ENCODE measurements at regions not wholly inside any gene's neighbourhood (a gene's known extent, or its start where the extent isn't known, plus 50 kb on each side); places are given as distances from the start of the nearest gene placed in this dataset.

DNA sequence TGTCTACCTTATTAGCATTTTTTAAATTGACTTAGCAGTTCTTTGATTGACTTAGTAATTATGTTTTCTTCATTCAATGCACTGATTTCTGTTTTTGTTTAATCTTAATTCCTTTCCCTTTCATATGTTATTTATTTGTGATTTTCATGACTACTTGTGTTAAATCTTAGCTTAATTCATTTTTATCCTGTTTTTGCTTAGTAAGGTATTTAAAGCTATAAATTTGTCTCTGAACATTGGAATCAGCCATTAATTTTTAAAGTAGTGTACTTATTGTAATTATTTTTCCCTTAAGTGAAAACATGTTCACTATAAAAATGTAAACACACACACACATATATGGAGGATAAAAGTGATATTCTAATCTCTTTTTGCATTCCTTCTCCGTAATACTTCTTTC lies 109.1 kb upstream of the DIPK2B start:
- no peak for DNase-seq (ENCODE audit: low spot score)
- POLR2A ChIA-PET = no interaction called here
- ATAC-seq = no peak

DNA sequence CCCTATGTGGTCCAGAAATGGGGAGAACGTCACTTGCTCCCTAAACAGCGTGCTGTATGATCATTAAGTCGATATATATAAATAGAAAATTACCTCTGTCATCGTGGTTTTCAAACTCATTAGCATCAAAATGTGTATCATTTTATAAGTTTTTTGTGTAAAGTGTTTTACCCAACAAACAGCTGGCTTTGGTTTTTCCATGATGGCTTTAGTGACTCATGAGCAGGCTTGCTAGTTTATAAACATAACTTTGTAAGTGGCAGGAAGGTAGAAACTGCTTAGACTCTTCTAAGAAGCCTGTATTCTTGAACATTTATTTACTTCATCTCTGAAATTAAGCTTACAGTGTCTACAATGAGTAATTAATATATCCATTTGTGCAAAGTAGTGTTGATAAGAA lies 108.4 kb upstream of the DIPK2B start:
- CTCF ChIA-PET (ENCODE audit: low intra/inter-chr PET ratio, low total read pairs) = no interaction called here
- no peaks in the 10 kb centered on the region for H3K36me3 ChIP-seq (replicated peaks in 1 of 2; ENCODE audit: control insufficient read depth in 1 of 2, insufficient read depth in 2 of 2, low read length in 2 of 2)
- no peak overlapping the region for H2AFZ ChIP-seq (ENCODE audit: low read length)
- no peaks in the 10 kb centered on the region for H3K79me2 ChIP-seq (ENCODE audit: insufficient read depth, low read length)
- DNase-seq (ENCODE audit: low spot score) = no peak
- H3K4me3 ChIP-seq (replicated peaks in 1 of 3; ENCODE audit: insufficient read depth in 1 of 3, low read depth in 2 of 3, low read length in 3 of 3) = no peak overlapping the region
- WGBS (ENCODE audit: low lambda C conversion rate) = 0% methylated on average over 2 of the region's 4 CpGs
- POLR2A ChIA-PET = no interaction called here
- no peak overlapping the region for H3K4me2 ChIP-seq (ENCODE audit: low read depth, low read length)
- H3K9me3 ChIP-seq (ENCODE audit: low read length) = no peaks in the 10 kb centered on the region
- H3K4me1 ChIP-seq (ENCODE audit: insufficient read depth, low read length) = no peaks in the 10 kb centered on the region
- H3K9ac ChIP-seq (ENCODE audit: insufficient read depth, low read depth, low read length) = no peak overlapping the region
- in situ Hi-C loops (cut with HindIII; ENCODE audit: extremely low pct_ligation_motif_present, low pct_unique_long_range_greater_than_20kb) = loop anchor here (25.0 kb wide), 1 partner anchor 428 kb away; no protein-coding TSS in a partner anchor
- intact Hi-C loops (cut with micrococcal nuclease; ENCODE audit: unreplicated experiment) = no loop called here
- no peak for FAIRE-seq
- ATAC-seq = no peak
- H4K20me1 ChIP-seq (ENCODE audit: insufficient read depth, low read length) = no peaks in the 10 kb centered on the region
- no peaks in the 10 kb centered on the region for H3K27me3 ChIP-seq (ENCODE audit: control insufficient read depth in 1 of 2, insufficient read depth in 2 of 2, low read length in 2 of 2)
- no TSS peak for BruUV-seq (replicated peaks)
- no peak overlapping the region for H3K27ac ChIP-seq (ENCODE audit: extremely low read length, insufficient read depth, low read length)
- TF ChIP-seq ZKSCAN5 (CRISPR knock-in tag; IDR thresholded peaks at IDR 0.05) (no peak), SOX5 (CRISPR knock-in tag; IDR thresholded peaks at IDR 0.05; ENCODE audit: borderline replicate concordance) (no peak), KAT2B (IDR thresholded peaks at IDR 0.05; ENCODE audit: borderline replicate concordance, low read depth, low read length) (no peak), SP1 (IDR thresholded peaks at IDR 0.05) (no peak), SP1 (CRISPR knock-in tag; IDR thresholded peaks at IDR 0.05) (no peak), JARID2 (CRISPR knock-in tag; IDR thresholded peaks at IDR 0.05; ENCODE audit: insufficient replicate concordance) (no peak), SAP130 (CRISPR knock-in tag; IDR thresholded peaks at IDR 0.05; ENCODE audit: low read depth) (no peak), EED (CRISPR knock-in tag; IDR thresholded peaks at IDR 0.05) (no peak), ZNF468 (CRISPR knock-in tag; IDR thresholded peaks at IDR 0.05) (no peak), ZNF629 (CRISPR knock-in tag; conservative IDR thresholded peaks at IDR 0.05) (no peak), PAWR (CRISPR knock-in tag; IDR thresholded peaks at IDR 0.05; ENCODE audit: borderline replicate concordance) (no peak), SIX4 (CRISPR knock-in tag; IDR thresholded peaks at IDR 0.05) (no peak), STAT5B (CRISPR knock-in tag; IDR thresholded peaks at IDR 0.05) (no peak), ATAD3A (CRISPR knock-in tag; IDR thresholded peaks at IDR 0.05) (no peak), MED1 (CRISPR knock-in tag; IDR thresholded peaks at IDR 0.05) (no peak)
- TF ChIP-seq, protein P1, sequence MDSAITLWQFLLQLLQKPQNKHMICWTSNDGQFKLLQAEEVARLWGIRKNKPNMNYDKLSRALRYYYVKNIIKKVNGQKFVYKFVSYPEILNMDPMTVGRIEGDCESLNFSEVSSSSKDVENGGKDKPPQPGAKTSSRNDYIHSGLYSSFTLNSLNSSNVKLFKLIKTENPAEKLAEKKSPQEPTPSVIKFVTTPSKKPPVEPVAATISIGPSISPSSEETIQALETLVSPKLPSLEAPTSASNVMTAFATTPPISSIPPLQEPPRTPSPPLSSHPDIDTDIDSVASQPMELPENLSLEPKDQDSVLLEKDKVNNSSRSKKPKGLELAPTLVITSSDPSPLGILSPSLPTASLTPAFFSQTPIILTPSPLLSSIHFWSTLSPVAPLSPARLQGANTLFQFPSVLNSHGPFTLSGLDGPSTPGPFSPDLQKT (CRISPR knock-in tag; IDR thresholded peaks at IDR 0.05; ENCODE audit: borderline replicate concordance) = no peak
- TF ChIP-seq, protein P2, sequence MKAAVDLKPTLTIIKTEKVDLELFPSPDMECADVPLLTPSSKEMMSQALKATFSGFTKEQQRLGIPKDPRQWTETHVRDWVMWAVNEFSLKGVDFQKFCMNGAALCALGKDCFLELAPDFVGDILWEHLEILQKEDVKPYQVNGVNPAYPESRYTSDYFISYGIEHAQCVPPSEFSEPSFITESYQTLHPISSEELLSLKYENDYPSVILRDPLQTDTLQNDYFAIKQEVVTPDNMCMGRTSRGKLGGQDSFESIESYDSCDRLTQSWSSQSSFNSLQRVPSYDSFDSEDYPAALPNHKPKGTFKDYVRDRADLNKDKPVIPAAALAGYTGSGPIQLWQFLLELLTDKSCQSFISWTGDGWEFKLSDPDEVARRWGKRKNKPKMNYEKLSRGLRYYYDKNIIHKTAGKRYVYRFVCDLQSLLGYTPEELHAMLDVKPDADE (CRISPR knock-in tag; IDR thresholded peaks at IDR 0.05) = no peak

More for the DNA sequence above, 109.1 kb upstream of the DIPK2B start:
- no peaks in the 10 kb centered on the region for H3K79me2 ChIP-seq (ENCODE audit: insufficient read depth, low read length)
- H3K4me2 ChIP-seq (ENCODE audit: low read depth, low read length) = no peak overlapping the region
- no peaks in the 10 kb centered on the region for H4K20me1 ChIP-seq (ENCODE audit: insufficient read depth, low read length)
- no peak overlapping the region for H2AFZ ChIP-seq (ENCODE audit: low read length)
- WGBS (ENCODE audit: low lambda C conversion rate) = 100% methylated on average over 1 of the region's 1 CpG
- no peak for FAIRE-seq
- intact Hi-C loops (cut with micrococcal nuclease; ENCODE audit: unreplicated experiment) = no loop called here
- no peak overlapping the region for H3K9ac ChIP-seq (ENCODE audit: insufficient read depth, low read depth, low read length)
- CTCF ChIA-PET (ENCODE audit: low intra/inter-chr PET ratio, low total read pairs) = no interaction called here
- H3K36me3 ChIP-seq (replicated peaks in 1 of 2; ENCODE audit: control insufficient read depth in 1 of 2, insufficient read depth in 2 of 2, low read length in 2 of 2) = no peaks in the 10 kb centered on the region
- H3K27ac ChIP-seq (ENCODE audit: extremely low read length, insufficient read depth, low read length) = no peak overlapping the region
- no TSS peak for BruUV-seq (replicated peaks)
- peak; percentile 26; the same call in 1 of the 2 replicates for TF ChIP-seq MAFF (IDR thresholded peaks at IDR 0.05; ENCODE audit: low read depth, low read length)
- peak in 1 of 2 experiments; percentile 56; a peak in 2 of 4 replicates for TF ChIP-seq MAFK (conservative IDR thresholded peaks at IDR 0.05 in 1 of 2, IDR thresholded peaks at IDR 0.05 in 1 of 2; ENCODE audit: low read length in 2 of 2)
- TF ChIP-seq THAP7 (CRISPR knock-in tag; IDR thresholded peaks at IDR 0.05) = no peak
- in situ Hi-C loops (cut with HindIII; ENCODE audit: extremely low pct_ligation_motif_present, low pct_unique_long_range_greater_than_20kb) = loop anchor here (25.0 kb wide), 1 partner anchor 428 kb away; no protein-coding TSS in a partner anchor
- H3K4me3 ChIP-seq (replicated peaks in 1 of 3; ENCODE audit: insufficient read depth in 1 of 3, low read depth in 2 of 3, low read length in 3 of 3) = no peak overlapping the region
- no peaks in the 10 kb centered on the region for H3K9me3 ChIP-seq (ENCODE audit: low read length)
- H3K27me3 ChIP-seq (ENCODE audit: control insufficient read depth in 1 of 2, insufficient read depth in 2 of 2, low read length in 2 of 2) = no peaks in the 10 kb centered on the region
- H3K4me1 ChIP-seq (ENCODE audit: insufficient read depth, low read length) = no peaks in the 10 kb centered on the region
